H1 (cell line): ENCODE measurements at regions not wholly inside any gene's neighbourhood (a gene's known extent, or its start where the extent isn't known, plus 50 kb on each side); places are given as distances from the start of the nearest gene placed in this dataset.

Experiments
- CTCF ChIA-PET: fragments of 300-600 bp; sonication (Branson Sonifier 250); formaldehyde crosslinking; loops from one replicate; lab custom pipeline; 2021; ENCODE audit not compliant: partially characterized antibody; lab: Charles Lee
- POLR2A ChIA-PET: fragments of 300-600 bp; sonication (Branson Sonifier 250); formaldehyde crosslinking; loops from one replicate; lab custom pipeline; 2021; ENCODE audit warnings: inconsistent platforms; ENCODE audit not compliant: partially characterized antibody; lab: Charles Lee
- DNase-seq, 2 experiments: peaks; one replicate each; pipeline versions ENCODE4 v3.0.0 to v3.0.0-alpha.2; 2010 to 2022; ENCODE audit warnings: low spot score in 2 of 2, low read depth in 1 of 2, mixed read lengths in 1 of 2
- FAIRE-seq: peaks from 2 replicates; lab custom pipeline; 2011; peaks lifted over from hg19 to GRCh38; lab: Jason Lieb, UNC
- H2AFZ ChIP-seq: 2 replicates; pipeline ENCODE4 v1.8.1; 2012; ENCODE audit warnings: low read length, inconsistent platforms
- H2AK5ac ChIP-seq: 2 replicates; pipeline ENCODE4 v1.6.1; 2013; ENCODE audit warnings: low read depth, low read length
- H2BK120ac ChIP-seq: replicated peaks from 2 replicates; pipeline ENCODE3; 2013; ENCODE audit warnings: low read depth, low read length, inconsistent platforms
- H2BK12ac ChIP-seq: 2 replicates; pipeline ENCODE4 v1.6.1; 2013; ENCODE audit warnings: low read depth, low read length
- H2BK15ac ChIP-seq: 2 replicates; pipeline ENCODE4 v1.6.1; 2013; ENCODE audit warnings: low read length
- H2BK20ac ChIP-seq: 2 replicates; pipeline ENCODE4 v1.6.1; 2013; ENCODE audit warnings: low read length
- H2BK5ac ChIP-seq: 2 replicates; pipeline ENCODE4 v1.6.1; 2013; ENCODE audit warnings: low read depth, low read length
- H3K14ac ChIP-seq: 2 replicates; pipeline ENCODE4 v1.6.1; 2013; ENCODE audit warnings: inconsistent platforms; ENCODE audit not compliant: insufficient read length
- H3K18ac ChIP-seq: 2 replicates; pipeline ENCODE4 v1.6.1; 2013; ENCODE audit warnings: low read length; ENCODE audit errors: extremely low read depth
- H3K23ac ChIP-seq: 2 replicates; pipeline ENCODE4 v1.6.1; 2013; ENCODE audit warnings: inconsistent platforms; ENCODE audit not compliant: insufficient read length
- H3K23me2 ChIP-seq: 2 replicates; pipeline ENCODE4 v1.6.1; 2013; ENCODE audit warnings: low read depth, low read length
- H3K27ac ChIP-seq: 2 replicates; pipeline ENCODE4 v1.6.1; 2011; ENCODE audit warnings: low read depth, low read length, inconsistent platforms
- H3K27me3 ChIP-seq, 4 experiments: replicated peaks in 1 of 4; 1 replicate in 1 of 4; 2 replicates in 3 of 4; pipeline versions ENCODE4 v1.6.1 to v1.8.1; 2011 to 2013; ENCODE audit warnings: low read length in 3 of 4, mild to moderate bottlenecking in 3 of 4, inconsistent platforms in 2 of 4, mixed read lengths in 2 of 4, moderate library complexity in 1 of 4; ENCODE audit not compliant: control insufficient read depth in 3 of 4, insufficient read depth in 3 of 4; ENCODE audit errors: extremely low read depth in 1 of 4
- H3K36me3 ChIP-seq, 4 experiments: 2 replicates each; pipeline versions ENCODE4 v1.6.1 to v1.8.1; 2011 to 2013; ENCODE audit warnings: mild to moderate bottlenecking in 4 of 4, low read length in 3 of 4, moderate library complexity in 2 of 4, control low read depth in 1 of 4, inconsistent platforms in 1 of 4; ENCODE audit not compliant: insufficient read depth in 4 of 4, control insufficient read depth in 2 of 4
- H3K4ac ChIP-seq: replicated peaks from 2 replicates; pipeline ENCODE3; 2013; ENCODE audit warnings: low read length, low read depth, mixed read lengths, inconsistent platforms; ENCODE audit not compliant: insufficient read length
- H3K4me1 ChIP-seq, 4 experiments: replicated peaks in 1 of 4; 1 replicate in 1 of 4; 2 replicates in 3 of 4; pipeline versions ENCODE4 v1.6.1 to v1.8.1; 2011 to 2013; ENCODE audit warnings: low read length in 3 of 4, inconsistent platforms in 2 of 4, mixed read lengths in 1 of 4; ENCODE audit not compliant: insufficient read depth in 4 of 4, control insufficient read depth in 3 of 4
- H3K4me2 ChIP-seq, 2 experiments: 2 replicates each; pipeline versions ENCODE4 v1.6.1 to v1.8.1; 2011 to 2013; ENCODE audit warnings: low read depth in 2 of 2, low read length in 2 of 2, control low read depth in 1 of 2, inconsistent platforms in 1 of 2, mild to moderate bottlenecking in 1 of 2; ENCODE audit not compliant: insufficient read depth in 1 of 2
- H3K4me3 ChIP-seq, 4 experiments: fragments of 200-600, 300-600 bp in 1 of 4; sonication (generic), shearing (Covaris generic), sonication (Bioruptor Twin) in 1 of 4; 2 replicates each; pipeline versions ENCODE4 v1.5.1 to v1.8.1; 2011 to 2016; ENCODE audit warnings: low read length in 4 of 4, low read depth in 3 of 4, control low read depth in 2 of 4, inconsistent platforms in 2 of 4, mild to moderate bottlenecking in 2 of 4, mixed read lengths in 1 of 4, moderate library complexity in 1 of 4; ENCODE audit not compliant: insufficient read depth in 2 of 4; ENCODE audit errors: extremely low read depth in 1 of 4
- H3K56ac ChIP-seq: replicated peaks from 2 replicates; pipeline ENCODE3; 2013; ENCODE audit warnings: low read depth, mild to moderate bottlenecking, mixed read lengths, low read length, inconsistent platforms; ENCODE audit not compliant: insufficient read length
- H3K79me1 ChIP-seq: 2 replicates; pipeline ENCODE4 v1.6.1; 2013; ENCODE audit warnings: low read depth, low read length, control low read depth
- H3K79me2 ChIP-seq, 2 experiments: 2 replicates each; pipeline versions ENCODE4 v1.6.1 to v1.8.1; 2012 to 2013; ENCODE audit warnings: low read length in 2 of 2, mild to moderate bottlenecking in 2 of 2, inconsistent platforms in 1 of 2; ENCODE audit not compliant: insufficient read depth in 2 of 2, control insufficient read depth in 1 of 2
- H3K9ac ChIP-seq, 4 experiments: replicated peaks in 1 of 4; 1 replicate in 1 of 4; 2 replicates in 3 of 4; pipeline versions ENCODE4 v1.6.1 to v1.8.1; 2011 to 2013; ENCODE audit warnings: low read depth in 3 of 4, low read length in 3 of 4, control low read depth in 2 of 4, mild to moderate bottlenecking in 2 of 4, moderate library complexity in 2 of 4, inconsistent platforms in 1 of 4; ENCODE audit errors: extremely low read depth in 1 of 4
- H3K9me3 ChIP-seq, 2 experiments: 2 replicates each; pipeline versions ENCODE4 v1.6.1 to v1.8.1; 2012 to 2013; ENCODE audit warnings: mild to moderate bottlenecking in 2 of 2, moderate library complexity in 2 of 2, control low read depth in 1 of 2, inconsistent platforms in 1 of 2, low read depth in 1 of 2, low read length in 1 of 2, mixed read lengths in 1 of 2; ENCODE audit not compliant: insufficient read depth in 2 of 2
- H4K20me1 ChIP-seq, 2 experiments: replicated peaks in 1 of 2; 2 replicates each; pipeline versions ENCODE3 to v1.8.1; 2011 to 2013; ENCODE audit warnings: inconsistent platforms in 2 of 2, low read length in 2 of 2, mild to moderate bottlenecking in 1 of 2; ENCODE audit not compliant: insufficient read depth in 2 of 2, control insufficient read depth in 1 of 2
- H4K5ac ChIP-seq: 2 replicates; pipeline ENCODE4 v1.6.1; 2013; ENCODE audit warnings: low read length, low read depth, mixed read lengths, inconsistent platforms; ENCODE audit not compliant: insufficient read length
- H4K8ac ChIP-seq: 2 replicates; pipeline ENCODE4 v1.8.0; 2013; ENCODE audit warnings: mild to moderate bottlenecking, moderate library complexity, low read length, inconsistent platforms; ENCODE audit not compliant: insufficient read depth; ENCODE audit errors: extremely low read depth
- H4K91ac ChIP-seq: replicated peaks from 2 replicates; pipeline ENCODE3; 2013; ENCODE audit warnings: low read length, mixed read lengths, inconsistent platforms; ENCODE audit not compliant: insufficient read length
- MAFK ChIP-seq: IDR thresholded peaks from 2 replicates; pipeline ENCODE4 v1.6.1; 2012; ENCODE audit warnings: low read depth, mild to moderate bottlenecking, improper control_type of control experiment, low read length
- POLR2A ChIP-seq, 2 experiments: IDR thresholded peaks; 1 replicate in 1 of 2; 2 replicates in 1 of 2; pipeline ENCODE4 v1.6.1; 2011; ENCODE audit warnings: low read depth in 2 of 2, low read length in 2 of 2, mild to moderate bottlenecking in 2 of 2; ENCODE audit errors: control extremely low read depth in 1 of 2
- WGBS, 2 experiments: shearing (Covaris generic) in 1 of 2; methylation state at CpG; one replicate each; pipeline versions ENCODE4 v1.1.6 to v1.1.7; 2013 to 2015; ENCODE audit warnings: low lambda C conversion rate in 2 of 2, mixed read lengths in 2 of 2, inconsistent platforms in 1 of 2, low coverage in 1 of 2, missing lambda C conversion rate in 1 of 2; ENCODE audit not compliant: insufficient replicate concordance in 2 of 2, insufficient coverage in 1 of 2, insufficient read length in 1 of 2; ENCODE audit errors: extremely low coverage in 1 of 2, missing lambda C conversion rate in 1 of 2; 5-methylcytosine and 5-hydroxymethylcytosine counted together

DNA sequence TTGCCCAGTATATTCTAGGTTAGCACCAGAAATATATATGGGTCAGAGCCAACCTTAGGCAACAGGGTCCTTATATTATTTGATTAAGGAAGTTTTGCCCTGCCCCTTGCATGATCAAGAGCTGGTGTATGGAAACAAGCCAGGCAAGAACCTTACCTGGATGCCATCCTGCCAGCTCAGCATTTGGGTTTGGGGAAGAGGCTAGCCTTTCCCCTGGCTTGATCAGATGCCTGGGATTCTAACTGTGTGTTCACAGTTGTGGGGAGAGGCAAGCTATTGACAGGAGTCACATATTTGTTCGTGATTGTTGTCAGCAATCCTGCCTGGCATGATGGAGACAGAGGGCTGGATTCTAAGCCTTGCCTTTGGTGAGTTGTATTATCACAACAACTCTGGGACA lies 260.0 kb upstream of the DACH1 start:
- Histone ChIP-seq H2BK12ac (no peak overlapping the region), H3K4me1 (peaks cover 0 to 10% (median 3%) of the 10 kb centered on the region in 4 experiments; a peak in 3 of 7 replicates), H2AK5ac (no peak overlapping the region), H2BK120ac (no peak overlapping the region), H3K23ac (no peak overlapping the region), H3K14ac (no peak overlapping the region), H2AFZ (peak overlapping the region; percentile 91; the same call in 1 of the 2 replicates), H3K4ac (no peak overlapping the region), H3K4me3 (no peak overlapping the region), H3K18ac (no peak overlapping the region; the same call in 1 of the 2 replicates), H3K79me2 (no peaks in the 10 kb centered on the region), H4K5ac (no peak overlapping the region), H4K20me1 (no peaks in the 10 kb centered on the region), H4K8ac (no peak overlapping the region), H3K9ac (no peak overlapping the region), H3K56ac (no peak overlapping the region), H3K27me3 (no peaks in the 10 kb centered on the region), H2BK5ac (no peak overlapping the region), H3K4me2 (no peak overlapping the region), H3K36me3 (no peaks in the 10 kb centered on the region), H4K91ac (no peak overlapping the region), H3K79me1 (no peaks in the 10 kb centered on the region), H3K9me3 (no peaks in the 10 kb centered on the region), H2BK20ac (no peak overlapping the region), H3K23me2 (no peaks in the 10 kb centered on the region), H2BK15ac (no peak overlapping the region), H3K27ac (no peak overlapping the region)
- FAIRE-seq (no peak), DNase-seq (no peak)
- TF ChIP-seq POLR2A (IDR thresholded peaks at IDR 0.05; ENCODE audit: control extremely low read depth in 1 of 2, low read depth in 2 of 2, low read length in 2 of 2): no peak
- TF ChIP-seq MAFK: peak; percentile 43; the same call in 1 of the 2 replicates
- whole genome bisulfite sequencing, 2 experiments: 83% methylated on average over 1 of the region's 1 CpG; no CpG with 5 or more reads in 1 of the 2 experiments
- ChIA-PET CTCF (interaction anchor here (1.9 kb wide), 1 partner anchor 148 kb away, joined by 5 read pairs; no protein-coding TSS in a partner anchor), POLR2A (no interaction called here)
